ENCODE measurements at regions not wholly inside any gene's neighbourhood (a gene's known extent, or its start where the extent isn't known, plus 50 kb on each side); places are given as distances from the start of the nearest gene placed in this dataset.

DNA sequence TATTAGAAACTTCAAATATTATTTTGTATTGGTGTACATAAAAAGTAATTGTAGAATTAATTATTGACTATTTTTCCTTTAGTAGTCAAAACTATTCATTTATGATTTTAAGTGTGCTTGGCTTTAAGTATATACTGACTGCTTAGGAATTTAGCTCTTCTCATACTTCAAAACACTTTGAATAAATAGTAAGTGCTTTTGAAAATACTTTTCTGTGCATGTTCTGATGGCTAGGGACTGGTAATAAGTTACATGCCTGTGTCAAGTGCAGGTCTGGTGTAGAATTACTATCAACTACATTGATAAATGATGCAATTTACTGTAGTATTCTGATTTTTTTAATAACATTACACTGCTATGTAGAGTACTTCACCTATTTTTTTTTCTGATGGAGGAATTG, 397.6 kb upstream of the SGO1 start:
- TF ChIP-seq, protein P1, sequence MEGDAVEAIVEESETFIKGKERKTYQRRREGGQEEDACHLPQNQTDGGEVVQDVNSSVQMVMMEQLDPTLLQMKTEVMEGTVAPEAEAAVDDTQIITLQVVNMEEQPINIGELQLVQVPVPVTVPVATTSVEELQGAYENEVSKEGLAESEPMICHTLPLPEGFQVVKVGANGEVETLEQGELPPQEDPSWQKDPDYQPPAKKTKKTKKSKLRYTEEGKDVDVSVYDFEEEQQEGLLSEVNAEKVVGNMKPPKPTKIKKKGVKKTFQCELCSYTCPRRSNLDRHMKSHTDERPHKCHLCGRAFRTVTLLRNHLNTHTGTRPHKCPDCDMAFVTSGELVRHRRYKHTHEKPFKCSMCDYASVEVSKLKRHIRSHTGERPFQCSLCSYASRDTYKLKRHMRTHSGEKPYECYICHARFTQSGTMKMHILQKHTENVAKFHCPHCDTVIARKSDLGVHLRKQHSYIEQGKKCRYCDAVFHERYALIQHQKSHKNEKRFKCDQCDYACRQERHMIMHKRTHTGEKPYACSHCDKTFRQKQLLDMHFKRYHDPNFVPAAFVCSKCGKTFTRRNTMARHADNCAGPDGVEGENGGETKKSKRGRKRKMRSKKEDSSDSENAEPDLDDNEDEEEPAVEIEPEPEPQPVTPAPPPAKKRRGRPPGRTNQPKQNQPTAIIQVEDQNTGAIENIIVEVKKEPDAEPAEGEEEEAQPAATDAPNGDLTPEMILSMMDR (IDR thresholded peaks at IDR 0.05), result no peak
- TF ChIP-seq POLR2A (IDR thresholded peaks at IDR 0.05), result no peak

Measured in tibial nerve (tissue), 3 donors.